WERI-Rb-1 (cell line): ENCODE measurements at regions not wholly inside any gene's neighbourhood (a gene's known extent, or its start where the extent isn't known, plus 50 kb on each side); places are given as distances from the start of the nearest gene placed in this dataset.
"Not testable (repeated sequence)": the region's sequence is repeated elsewhere in the genome, so short reads cannot be mapped to it uniquely, and the experiment has no call there.

Experiments used
- DNase-seq: peaks from one replicate; pipeline ENCODE4 v3.0.0-alpha.2; 2020
- H3K27ac ChIP-seq: fragments of 250-450 bp; sonication (Bioruptor Pico); 2 replicates; pipeline ENCODE4 v1.5.1; 2020; ENCODE audit warnings: mild to moderate bottlenecking, moderate library complexity
- H3K27me3 ChIP-seq: fragments of 250-450 bp; sonication (Bioruptor Pico); 2 replicates; pipeline ENCODE4 v1.5.1; 2021; ENCODE audit warnings: mild to moderate bottlenecking, low read depth, moderate library complexity; ENCODE audit not compliant: insufficient read depth, severe bottlenecking
- H3K36me3 ChIP-seq: fragments of 250-450 bp; sonication (Bioruptor Pico); 2 replicates; pipeline ENCODE4 v1.5.1; 2020; ENCODE audit warnings: mild to moderate bottlenecking, moderate library complexity
- H3K4me3 ChIP-seq: 2 replicates; pipeline ENCODE4 v1.5.1; 2011; ENCODE audit warnings: low read depth, mild to moderate bottlenecking, control low read depth, low read length
- H3K9me3 ChIP-seq: fragments of 250-450 bp; sonication (Bioruptor Pico); 2 replicates; pipeline ENCODE4 v1.5.1; 2021; ENCODE audit warnings: mild to moderate bottlenecking, moderate library complexity; ENCODE audit not compliant: severe bottlenecking
- CTCF ChIP-seq: IDR thresholded peaks from 2 replicates; pipeline ENCODE4 v1.5.1; 2011; ENCODE audit warnings: low read depth, mild to moderate bottlenecking, control low read depth, inconsistent platforms, low read length

- Histone ChIP-seq H3K4me3 (no peak overlapping the region), H3K27ac (no peak overlapping the region), H3K27me3 (peaks cover 39% of the 10 kb centered on the region), H3K36me3 (no peaks in the 10 kb centered on the region), H3K9me3 (no peaks in the 10 kb centered on the region)
- DNase-seq = no peak
- TF ChIP-seq CTCF = no peak
Measured at GRCh38 chr15:96977886-96978285, 647.4 kb downstream of the NR2F2 start.

- peaks cover 49% of the 10 kb centered on the region for H3K27me3 ChIP-seq
- TF ChIP-seq CTCF = no peak
- H3K27ac ChIP-seq = no peak overlapping the region
- no peak overlapping the region for H3K4me3 ChIP-seq
- DNase-seq = no peak
- H3K9me3 ChIP-seq = no peaks in the 10 kb centered on the region
- no peaks in the 10 kb centered on the region for H3K36me3 ChIP-seq
Measured at GRCh38 chr15:96978937-96979473, 648.5 kb downstream of the NR2F2 start.

- DNase-seq, H3K9me3 ChIP-seq, H3K4me3 ChIP-seq, H3K36me3 ChIP-seq, H3K27ac ChIP-seq: not testable (repeated sequence)
- peaks cover 62% of the 10 kb centered on the region for H3K27me3 ChIP-seq
Measured at GRCh38 chr15:96984121-96984671, 653.7 kb downstream of the NR2F2 start.

GRCh38 chr15:96992817-96993216 is 662.3 kb downstream of the NR2F2 start:
- Histone ChIP-seq H3K4me3 (no peak overlapping the region), H3K36me3 (no peaks in the 10 kb centered on the region), H3K9me3 (peaks cover 3% of the 10 kb centered on the region), H3K27ac (no peak overlapping the region), H3K27me3 (peaks cover 11% of the 10 kb centered on the region)
- no peak for TF ChIP-seq CTCF
- no peak for DNase-seq

GRCh38 chr15:96997538-96997937 is 667.0 kb downstream of the NR2F2 start:
- Histone ChIP-seq H3K27ac (no peak overlapping the region), H3K4me3 (no peak overlapping the region), H3K9me3 (no peaks in the 10 kb centered on the region), H3K36me3 (no peaks in the 10 kb centered on the region), H3K27me3 (peaks cover 18% of the 10 kb centered on the region)
- DNase-seq = no peak
- TF ChIP-seq CTCF = no peak

GRCh38 chr15:97009031-97009431 is 678.5 kb downstream of the NR2F2 start:
- no peak for TF ChIP-seq CTCF
- H3K27me3 ChIP-seq = peaks cover 37% of the 10 kb centered on the region
- DNase-seq = no peak
- H3K9me3 ChIP-seq = no peaks in the 10 kb centered on the region
- H3K27ac ChIP-seq = no peak overlapping the region
- H3K36me3 ChIP-seq = no peaks in the 10 kb centered on the region
- H3K4me3 ChIP-seq = no peak overlapping the region
